Upper lobe of left lung (tissue), 6 donors: ENCODE measurements at regions not wholly inside any gene's neighbourhood (a gene's known extent, or its start where the extent isn't known, plus 50 kb on each side); places are given as distances from the start of the nearest gene placed in this dataset.

Experiments used
- ATAC-seq, 2 donors: fragments of 200-7000 bp; cut with Tn5 transposase; one replicate each; pipeline ENCODE4 v1.9.1; 2022; ENCODE audit warnings: mild to moderate bottlenecking in 2 of 2, moderate library complexity in 2 of 2; ENCODE audit not compliant: low FRiP score in 2 of 2
- DNase-seq, 2 donors: peaks; one replicate each; pipeline ENCODE4 v3.0.0-alpha.2; 2019 to 2020
- H3K27ac ChIP-seq, 4 donors: fragments of 200-600 bp; sonication (generic); one replicate each; pipeline ENCODE4 v1.5.1; 2016 to 2019
- H3K27me3 ChIP-seq, 4 donors: fragments of 200-600 bp; sonication (generic); one replicate each; pipeline ENCODE4 v1.5.1; 2017 to 2019
- H3K36me3 ChIP-seq, 4 donors: fragments of 200-600 bp; sonication (generic); one replicate each; pipeline ENCODE4 v1.5.1; 2016 to 2019
- H3K4me1 ChIP-seq, 4 donors: fragments of 200-600 bp; sonication (generic); one replicate each; pipeline ENCODE4 v1.5.1; 2018 to 2019
- H3K4me3 ChIP-seq, 4 donors: fragments of 200-600 bp; sonication (generic); one replicate each; pipeline ENCODE4 v1.5.1; 2017 to 2019; ENCODE audit warnings: mild to moderate bottlenecking in 2 of 4, moderate library complexity in 1 of 4
- H3K9me3 ChIP-seq, 4 donors: fragments of 200-600 bp; sonication (generic); one replicate each; pipeline ENCODE4 v1.5.1; 2018 to 2019
- EP300 ChIP-seq, 4 donors: sonication (generic); formaldehyde crosslinking; IDR thresholded peaks; one replicate each; pipeline ENCODE4 v1.5.1; 2017; ENCODE audit warnings: antibody characterized with exemption in 4 of 4, control low read depth in 2 of 4
- POLR2A ChIP-seq, 4 donors: fragments of 450-650 bp; IDR thresholded peaks; one replicate each; pipeline ENCODE4 v1.5.1; 2016 to 2017; ENCODE audit warnings: antibody characterized with exemption in 4 of 4, mild to moderate bottlenecking in 2 of 4
- POLR2AphosphoS5 ChIP-seq, 2 donors: sonication (generic); formaldehyde crosslinking; IDR thresholded peaks; one replicate each; pipeline ENCODE4 v1.5.1; 2017; ENCODE audit warnings: antibody characterized with exemption in 2 of 2
- WGBS, 2 donors: methylation state at CpG; one replicate each; pipeline ENCODE4 v1.1.5; 2017 to 2018; 5-methylcytosine and 5-hydroxymethylcytosine counted together
- TF ChIP-seq, protein P1 (sequence below), 6 experiments: fragments of 450-650 bp in 4 of 6; fragments of 200-600 bp in 2 of 6; sonication (generic) in 2 of 6; IDR thresholded peaks; one replicate each; pipeline ENCODE4 v1.5.1; 2016 to 2019; ENCODE audit warnings: antibody characterized with exemption in 6 of 6
- donor health status: DM: no; HTN: no; CAD: no; lungs with moderate emphysema.
- donor health status: DM: no; HTN: yes; CAD: no; lungs with severe emphysema.

DNA sequence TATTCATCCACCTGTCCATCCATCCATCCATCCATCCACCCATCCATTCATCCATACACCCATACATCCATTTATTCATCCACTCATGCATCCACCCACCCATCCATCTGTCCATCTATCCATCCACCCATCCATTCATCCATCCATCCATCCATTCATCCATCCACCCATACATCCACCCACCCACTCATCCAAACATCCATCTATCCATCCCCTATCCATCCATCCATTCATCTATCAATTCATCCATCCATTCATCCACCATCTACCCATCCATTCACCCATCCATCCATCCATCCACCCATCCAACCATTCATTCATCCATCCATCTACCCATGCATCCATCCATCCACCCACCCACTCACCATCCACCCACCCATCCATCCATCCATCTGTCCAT is 142.6 kb upstream of the SFSWAP start:
- no peak for TF ChIP-seq POLR2AphosphoS5 (IDR thresholded peaks at IDR 0.05)
- TF ChIP-seq, protein P1, sequence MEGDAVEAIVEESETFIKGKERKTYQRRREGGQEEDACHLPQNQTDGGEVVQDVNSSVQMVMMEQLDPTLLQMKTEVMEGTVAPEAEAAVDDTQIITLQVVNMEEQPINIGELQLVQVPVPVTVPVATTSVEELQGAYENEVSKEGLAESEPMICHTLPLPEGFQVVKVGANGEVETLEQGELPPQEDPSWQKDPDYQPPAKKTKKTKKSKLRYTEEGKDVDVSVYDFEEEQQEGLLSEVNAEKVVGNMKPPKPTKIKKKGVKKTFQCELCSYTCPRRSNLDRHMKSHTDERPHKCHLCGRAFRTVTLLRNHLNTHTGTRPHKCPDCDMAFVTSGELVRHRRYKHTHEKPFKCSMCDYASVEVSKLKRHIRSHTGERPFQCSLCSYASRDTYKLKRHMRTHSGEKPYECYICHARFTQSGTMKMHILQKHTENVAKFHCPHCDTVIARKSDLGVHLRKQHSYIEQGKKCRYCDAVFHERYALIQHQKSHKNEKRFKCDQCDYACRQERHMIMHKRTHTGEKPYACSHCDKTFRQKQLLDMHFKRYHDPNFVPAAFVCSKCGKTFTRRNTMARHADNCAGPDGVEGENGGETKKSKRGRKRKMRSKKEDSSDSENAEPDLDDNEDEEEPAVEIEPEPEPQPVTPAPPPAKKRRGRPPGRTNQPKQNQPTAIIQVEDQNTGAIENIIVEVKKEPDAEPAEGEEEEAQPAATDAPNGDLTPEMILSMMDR (IDR thresholded peaks at IDR 0.05): no peak
- no peak for TF ChIP-seq POLR2A (IDR thresholded peaks at IDR 0.05)
- TF ChIP-seq EP300 (IDR thresholded peaks at IDR 0.05): no peak
- no peaks in the 10 kb centered on the region for H3K36me3 ChIP-seq
- no peak overlapping the region for H3K4me3 ChIP-seq
- no peaks in the 10 kb centered on the region for H3K4me1 ChIP-seq
- H3K9me3 ChIP-seq: no peaks in the 10 kb centered on the region
- H3K27ac ChIP-seq: no peak overlapping the region
- DNase-seq: no peak
- H3K27me3 ChIP-seq: peaks cover 0 to 3% (median 0%) of the 10 kb centered on the region in 4 donors
- ATAC-seq: no peak

DNA sequence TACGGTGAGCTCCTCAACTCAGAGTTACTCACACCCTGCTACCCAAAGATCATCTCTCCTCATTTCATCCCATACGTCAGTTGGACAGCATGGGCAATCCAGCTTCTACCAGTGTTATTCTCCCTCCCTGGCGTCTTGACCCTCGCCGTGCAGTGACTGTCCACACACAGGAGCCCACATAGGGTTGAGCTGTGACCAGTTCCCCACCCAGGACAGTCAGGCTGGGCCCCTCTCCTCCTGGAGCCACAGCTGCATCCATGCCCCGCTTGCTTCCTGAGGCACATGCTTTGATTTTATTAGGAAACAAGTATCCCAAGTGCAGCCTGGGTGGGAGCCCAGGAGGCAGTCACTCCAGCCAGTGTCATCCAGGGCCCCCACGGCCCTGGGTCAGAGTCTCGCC is 140.3 kb upstream of the SFSWAP start:
- H3K4me1 ChIP-seq: no peaks in the 10 kb centered on the region
- no peaks in the 10 kb centered on the region for H3K9me3 ChIP-seq
- no peak overlapping the region for H3K4me3 ChIP-seq
- H3K27me3 ChIP-seq: peaks cover 0 to 3% (median 0%) of the 10 kb centered on the region in 4 donors
- 84 to 88% methylated on average over 4 to 8 of the region's 8 CpGs for WGBS, 2 donors
- no peak overlapping the region for H3K27ac ChIP-seq
- no peak for TF ChIP-seq EP300 (IDR thresholded peaks at IDR 0.05)
- no peak for TF ChIP-seq POLR2A (IDR thresholded peaks at IDR 0.05)
- TF ChIP-seq, protein P1 (IDR thresholded peaks at IDR 0.05): no peak
- TF ChIP-seq POLR2AphosphoS5 (IDR thresholded peaks at IDR 0.05): no peak
- H3K36me3 ChIP-seq: no peaks in the 10 kb centered on the region
- ATAC-seq (no peak), DNase-seq (no peak)

DNA sequence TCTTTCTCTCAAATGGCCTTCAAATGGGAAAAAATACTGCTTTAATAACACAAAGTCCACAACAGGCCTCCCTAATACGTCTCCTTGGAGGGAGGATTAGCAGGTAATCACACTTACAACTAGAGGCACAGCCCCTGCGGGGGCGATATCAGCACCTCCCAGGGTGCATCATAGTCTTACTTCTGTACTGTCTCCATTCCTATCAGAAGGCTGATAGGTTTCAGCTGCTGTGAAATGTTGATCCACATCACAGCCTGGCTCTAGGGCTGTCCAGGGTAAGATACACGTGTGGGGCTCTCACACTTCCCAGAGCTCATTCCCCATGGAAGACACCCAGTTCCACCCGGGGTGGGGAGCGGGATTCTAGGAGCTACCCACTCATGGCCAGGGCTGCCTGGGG is 139.1 kb upstream of the SFSWAP start:
- ATAC-seq (no peak), DNase-seq (no peak)
- no peak overlapping the region for H3K27ac ChIP-seq
- H3K4me3 ChIP-seq: no peak overlapping the region
- H3K9me3 ChIP-seq: no peaks in the 10 kb centered on the region
- H3K27me3 ChIP-seq: peaks cover 0 to 2% (median 0%) of the 10 kb centered on the region in 4 donors
- H3K36me3 ChIP-seq: no peaks in the 10 kb centered on the region
- H3K4me1 ChIP-seq: no peaks in the 10 kb centered on the region
- TF ChIP-seq POLR2A (IDR thresholded peaks at IDR 0.05): no peak
- TF ChIP-seq POLR2AphosphoS5 (IDR thresholded peaks at IDR 0.05): no peak
- WGBS, 2 donors: 39 to 57% methylated on average over 6 of the region's 6 CpGs

DNA sequence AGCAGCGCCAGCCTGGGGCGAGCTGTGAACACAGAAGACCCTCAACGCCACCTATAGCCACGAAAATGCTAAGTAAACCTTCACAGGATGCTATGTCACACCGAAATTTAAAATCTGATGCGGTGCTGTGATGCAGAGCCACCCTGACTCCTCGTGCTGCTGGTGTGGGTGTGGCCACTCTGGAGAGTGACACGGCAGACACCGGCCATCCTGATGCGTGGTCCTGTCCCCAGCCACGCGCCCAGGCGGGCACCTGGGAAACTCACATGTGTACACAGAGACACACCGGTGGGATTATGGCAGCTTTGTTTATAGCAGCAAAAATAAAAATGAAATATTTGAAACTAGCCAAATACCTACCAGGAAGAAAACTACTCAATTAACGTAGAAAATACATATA is 138.3 kb upstream of the SFSWAP start:
- DNase-seq: peak in 1 of 2 donors; percentile 60
- TF ChIP-seq POLR2A (IDR thresholded peaks at IDR 0.05) (no peak), POLR2AphosphoS5 (IDR thresholded peaks at IDR 0.05) (no peak), EP300 (IDR thresholded peaks at IDR 0.05) (no peak)
- TF ChIP-seq, protein P1 (IDR thresholded peaks at IDR 0.05): no peak
- no peaks in the 10 kb centered on the region for H3K4me1 ChIP-seq
- no peak overlapping the region for H3K27ac ChIP-seq
- H3K36me3 ChIP-seq: no peaks in the 10 kb centered on the region
- no peak overlapping the region for H3K4me3 ChIP-seq
- WGBS, 2 donors: 69 to 82% methylated on average over 14 to 15 of the region's 15 CpGs
- ATAC-seq: no peak
- no peaks in the 10 kb centered on the region for H3K27me3 ChIP-seq
- H3K9me3 ChIP-seq: no peaks in the 10 kb centered on the region

DNA sequence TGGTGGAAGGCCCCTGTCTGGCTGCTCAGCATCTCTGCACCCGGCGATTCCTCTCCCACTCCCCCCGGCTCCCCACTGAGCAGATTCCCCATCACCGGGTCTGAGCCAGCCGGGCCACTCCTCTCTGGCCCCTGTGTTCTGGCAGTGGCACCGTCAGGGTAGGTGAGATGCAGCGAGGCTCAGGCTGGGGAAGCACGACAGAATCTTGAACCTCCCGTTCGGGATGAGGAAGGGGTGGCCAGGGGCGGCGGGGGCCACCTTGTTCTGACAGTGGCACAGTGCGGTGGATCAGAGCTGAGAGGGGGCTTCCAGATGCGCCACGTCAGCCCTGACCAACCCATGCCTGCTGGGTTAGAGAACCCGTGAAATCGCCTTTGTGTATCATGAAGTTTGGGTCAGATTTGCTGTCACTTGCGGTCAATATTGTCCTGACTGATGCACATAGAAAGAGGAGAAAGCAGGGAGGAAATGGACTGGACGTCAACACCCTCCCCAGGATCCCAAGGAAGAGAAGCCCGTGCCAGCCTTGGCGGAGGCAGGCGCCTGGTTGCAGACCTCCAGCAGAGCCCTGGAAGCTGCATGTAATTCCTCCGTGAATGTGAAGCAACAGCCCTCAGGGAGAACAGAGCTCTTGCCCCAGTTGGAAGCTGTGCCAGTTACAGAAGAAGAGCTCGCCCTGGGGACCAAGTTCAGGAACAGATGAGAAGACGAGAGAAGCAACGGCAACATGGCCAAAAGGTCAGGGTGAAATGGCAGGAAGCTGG is 137.1 kb upstream of the SFSWAP start:
- peak in 1 of 2 donors; percentile 60 for DNase-seq

More for the DNA sequence above, 137.1 kb upstream of the SFSWAP start:
- no peaks in the 10 kb centered on the region for H3K27me3 ChIP-seq
- no peak for TF ChIP-seq POLR2A (IDR thresholded peaks at IDR 0.05)
- TF ChIP-seq, protein P1 (IDR thresholded peaks at IDR 0.05): no peak
- no peak for TF ChIP-seq POLR2AphosphoS5 (IDR thresholded peaks at IDR 0.05)
- TF ChIP-seq EP300 (IDR thresholded peaks at IDR 0.05): no peak
- H3K36me3 ChIP-seq: no peaks in the 10 kb centered on the region
- H3K4me3 ChIP-seq: no peak overlapping the region
- no peaks in the 10 kb centered on the region for H3K4me1 ChIP-seq
- H3K9me3 ChIP-seq: no peaks in the 10 kb centered on the region
- no peak overlapping the region for H3K27ac ChIP-seq
- 64 to 69% methylated on average over 16 to 21 of the region's 26 CpGs for WGBS, 2 donors
- peak in 1 of 2 donors; percentile 13 for ATAC-seq
